IMR-90 (cell line): ENCODE measurements at regions not wholly inside any gene's neighbourhood (a gene's known extent, or its start where the extent isn't known, plus 50 kb on each side); places are given as distances from the start of the nearest gene placed in this dataset.

Experiments used
- ATAC-seq: fragments of 200-7000 bp; cut with Tn5 transposase; 2 replicates; pipeline ENCODE4 v1.9.1; 2020; ENCODE audit warnings: low read depth, mild to moderate bottlenecking, moderate library complexity
- BruUV-seq: library from RNA; stranded (reverse); fragments of 400-500 nt; replicated peaks from 2 replicates; lab custom pipeline; 2021; lab: Mats Ljungman, UMichigan
- CTCF ChIA-PET: fragments of 300-600 bp; formaldehyde crosslinking; extraction: SDS; loops from one replicate; lab custom pipeline; 2021; ENCODE audit warnings: antibody characterized with exemption; lab: Yijun Ruan, JAX
- POLR2A ChIA-PET: fragments of 300-600 bp; sonication (Branson Sonifier 250); formaldehyde crosslinking; loops from one replicate; lab custom pipeline; 2022; ENCODE audit warnings: antibody characterized with exemption; ENCODE audit not compliant: unreplicated experiment; lab: Charles Lee
- DNase-seq: peaks from one replicate; pipeline ENCODE4 v3.0.0; 2013
- H2AFZ ChIP-seq: replicated peaks from 2 replicates; pipeline ENCODE3; 2013; ENCODE audit warnings: low read length, mild to moderate bottlenecking; ENCODE audit not compliant: poor library complexity
- H2AK5ac ChIP-seq: 2 replicates; pipeline ENCODE4 v1.6.1; 2013; ENCODE audit warnings: low read depth, low read length, inconsistent platforms
- H2AK9ac ChIP-seq: replicated peaks from 2 replicates; pipeline ENCODE3; 2013; ENCODE audit warnings: mild to moderate bottlenecking, low read depth, low read length, moderate library complexity; ENCODE audit not compliant: poor library complexity
- H2BK120ac ChIP-seq: 2 replicates; pipeline ENCODE4 v1.6.1; 2013; ENCODE audit warnings: low read depth, low read length, inconsistent platforms
- H2BK15ac ChIP-seq: 3 replicates; pipeline ENCODE4 v1.6.1; 2013; ENCODE audit warnings: low read depth, low read length, inconsistent platforms
- H2BK20ac ChIP-seq: 2 replicates; pipeline ENCODE4 v1.6.1; 2013; ENCODE audit warnings: low read depth, mild to moderate bottlenecking, inconsistent platforms, low read length, moderate library complexity
- H2BK5ac ChIP-seq: 2 replicates; pipeline ENCODE4 v1.6.1; 2013; ENCODE audit warnings: mild to moderate bottlenecking, low read depth, low read length, inconsistent platforms; ENCODE audit not compliant: poor library complexity, severe bottlenecking
- H3K14ac ChIP-seq: replicated peaks from 2 replicates; pipeline ENCODE4 v1.6.1; 2013; ENCODE audit warnings: low read depth, low read length, inconsistent platforms
- H3K18ac ChIP-seq: 2 replicates; pipeline ENCODE4 v1.6.1; 2013; ENCODE audit warnings: low read depth, low read length, control low read depth
- H3K23ac ChIP-seq: 2 replicates; pipeline ENCODE4 v1.6.1; 2013; ENCODE audit warnings: low read depth, low read length, inconsistent platforms
- H3K27ac ChIP-seq: 2 replicates; pipeline ENCODE4 v1.5.1; 2013; ENCODE audit warnings: mild to moderate bottlenecking, control low read depth, low read length; ENCODE audit not compliant: insufficient read depth
- H3K27me3 ChIP-seq: 2 replicates; pipeline ENCODE4 v1.6.1; 2013; ENCODE audit warnings: low read length; ENCODE audit not compliant: control insufficient read depth, insufficient read depth
- H3K36me3 ChIP-seq: 2 replicates; pipeline ENCODE4 v1.6.1; 2013; ENCODE audit warnings: low read length, mixed read lengths; ENCODE audit not compliant: control insufficient read depth, insufficient read depth
- H3K4ac ChIP-seq: 2 replicates; pipeline ENCODE4 v1.6.1; 2013; ENCODE audit warnings: low read depth, low read length, inconsistent platforms
- H3K4me1 ChIP-seq: 2 replicates; pipeline ENCODE4 v1.6.1; 2013; ENCODE audit warnings: low read length, mixed read lengths; ENCODE audit not compliant: control insufficient read depth, insufficient read depth
- H3K4me2 ChIP-seq: 2 replicates; pipeline ENCODE4 v1.6.1; 2013; ENCODE audit warnings: low read depth, mild to moderate bottlenecking, control low read depth, low read length, moderate library complexity
- H3K4me3 ChIP-seq: 2 replicates; pipeline ENCODE4 v1.5.1; 2013; ENCODE audit warnings: low read depth, mild to moderate bottlenecking, control low read depth, low read length, moderate library complexity; ENCODE audit not compliant: insufficient read depth
- H3K56ac ChIP-seq: 2 replicates; pipeline ENCODE4 v1.6.1; 2013; ENCODE audit warnings: low read length, inconsistent platforms; ENCODE audit not compliant: insufficient read depth; ENCODE audit errors: extremely low read depth
- H3K79me1 ChIP-seq, 2 experiments: 2 replicates each; pipeline ENCODE4 v1.6.1; 2013; ENCODE audit warnings: low read length in 2 of 2, inconsistent platforms in 1 of 2, low read depth in 1 of 2
- H3K9ac ChIP-seq: 2 replicates; pipeline ENCODE4 v1.6.1; 2013; ENCODE audit warnings: low read depth, low read length, control low read depth
- H3K9me1 ChIP-seq: 2 replicates; pipeline ENCODE4 v1.6.1; 2013; ENCODE audit warnings: low read length, inconsistent platforms; ENCODE audit not compliant: insufficient read depth
- H3K9me3 ChIP-seq: 2 replicates; pipeline ENCODE4 v1.6.1; 2013; ENCODE audit warnings: low read length; ENCODE audit not compliant: control insufficient read depth, insufficient read depth
- H4K20me1 ChIP-seq: 2 replicates; pipeline ENCODE4 v1.6.1; 2013; ENCODE audit warnings: low read length, inconsistent platforms; ENCODE audit not compliant: insufficient read depth
- H4K5ac ChIP-seq: 2 replicates; pipeline ENCODE4 v1.6.1; 2013; ENCODE audit warnings: mild to moderate bottlenecking, low read depth, low read length, control low read depth
- H4K8ac ChIP-seq, 2 experiments: 2 replicates each; pipeline ENCODE4 v1.6.1; 2013; ENCODE audit warnings: low read depth in 2 of 2, low read length in 2 of 2, control low read depth in 1 of 2, inconsistent platforms in 1 of 2
- H4K91ac ChIP-seq: 2 replicates; pipeline ENCODE4 v1.6.1; 2013; ENCODE audit warnings: low read depth, low read length, inconsistent platforms; ENCODE audit not compliant: insufficient read depth
- BHLHE40 ChIP-seq: fragments of 150-350 bp; IDR thresholded peaks from 2 replicates; pipeline ENCODE4 v1.6.1; 2016; ENCODE audit warnings: mild to moderate bottlenecking, low read depth, low read length
- CEBPB ChIP-seq: IDR thresholded peaks from 2 replicates; pipeline ENCODE4 v1.6.1; 2012; ENCODE audit warnings: low read depth, low read length, improper control_type of control experiment
- CHD1 ChIP-seq: IDR thresholded peaks from 2 replicates; pipeline ENCODE4 v1.6.1; 2012; ENCODE audit warnings: low read depth, low read length, improper control_type of control experiment
- CTCF ChIP-seq: conservative IDR thresholded peaks from 2 replicates; pipeline ENCODE4 v1.5.1; 2012; ENCODE audit warnings: mild to moderate bottlenecking, low read depth, low read length, improper control_type of control experiment
- ELK1 ChIP-seq: fragments of 150-350 bp; IDR thresholded peaks from 2 replicates; pipeline ENCODE4 v1.6.1; 2016; ENCODE audit warnings: low read depth, mild to moderate bottlenecking, low read length, moderate library complexity, borderline replicate concordance
- FOS ChIP-seq: fragments of 150-350 bp; IDR thresholded peaks from 2 replicates; pipeline ENCODE4 v1.6.1; 2016; ENCODE audit warnings: low read depth, low read length
- MAFK ChIP-seq: IDR thresholded peaks from 2 replicates; pipeline ENCODE4 v1.6.1; 2012; ENCODE audit warnings: low read depth, low read length, improper control_type of control experiment
- MAZ ChIP-seq: IDR thresholded peaks from 2 replicates; pipeline ENCODE4 v1.6.1; 2012; ENCODE audit warnings: low read depth, mild to moderate bottlenecking, low read length, improper control_type of control experiment, moderate library complexity, borderline replicate concordance
- MXI1 ChIP-seq: IDR thresholded peaks from 2 replicates; pipeline ENCODE4 v1.6.1; 2012; ENCODE audit warnings: low read depth, mild to moderate bottlenecking, low read length, moderate library complexity, borderline replicate concordance
- NFE2L2 ChIP-seq: fragments of 150-350 bp; IDR thresholded peaks from 2 replicates; pipeline ENCODE4 v1.6.1; 2016; ENCODE audit warnings: low read depth, mild to moderate bottlenecking, low read length
- POLR2A ChIP-seq: IDR thresholded peaks from 2 replicates; pipeline ENCODE4 v1.6.1; 2012; ENCODE audit warnings: mild to moderate bottlenecking, low read depth, low read length
- RAD21 ChIP-seq: IDR thresholded peaks from 2 replicates; pipeline ENCODE4 v1.6.1; 2012; ENCODE audit warnings: low read length, improper control_type of control experiment
- RCOR1 ChIP-seq: IDR thresholded peaks from 2 replicates; pipeline ENCODE4 v1.6.1; 2012; ENCODE audit warnings: mild to moderate bottlenecking, low read length, improper control_type of control experiment; ENCODE audit not compliant: insufficient replicate concordance
- RFX5 ChIP-seq: IDR thresholded peaks from 2 replicates; pipeline ENCODE4 v1.8.0; 2012; ENCODE audit warnings: low read depth, mild to moderate bottlenecking, low read length, moderate library complexity
- SMC3 ChIP-seq: fragments of 150-350 bp; IDR thresholded peaks from 2 replicates; pipeline ENCODE4 v1.6.1; 2016; ENCODE audit warnings: low read depth, mild to moderate bottlenecking, antibody characterized with exemption, low read length, moderate library complexity
- USF2 ChIP-seq: fragments of 150-350 bp; IDR thresholded peaks from 2 replicates; pipeline ENCODE4 v1.6.1; 2017; ENCODE audit warnings: mild to moderate bottlenecking, antibody characterized with exemption, low read length, low read depth
- WGBS, 2 experiments: methylation state at CpG; one replicate each; pipeline versions ENCODE4 v1.1.5 to v1.1.7; 2013; ENCODE audit warnings: missing lambda C conversion rate in 2 of 2; ENCODE audit not compliant: insufficient read length in 1 of 2; ENCODE audit errors: extremely low coverage in 2 of 2; 5-methylcytosine and 5-hydroxymethylcytosine counted together
- dilution Hi-C: fragments of 300-500 bp; cut with HindIII; formaldehyde crosslinking; loops from one replicate; pipeline ENCODE4 v1.14.3; 2018; ENCODE audit warnings: low sequenced_read_pairs; ENCODE audit not compliant: unreplicated experiment
- in situ Hi-C: fragments of 300-500 bp; cut with MboI; formaldehyde crosslinking; loops from 3 replicates; pipeline ENCODE4 v1.14.3; 2019; ENCODE audit warnings: low sequenced_read_pairs, inconsistent platforms, mixed read lengths
- intact Hi-C: fragments of 100-400 bp; cut with micrococcal nuclease; formaldehyde crosslinking; loops from 2 replicates; pipeline ENCODE4 v1.10.0; 2022

- BruUV-seq, result no TSS peak
- ChIA-PET CTCF (no interaction called here), POLR2A (no interaction called here)
- H3K27ac ChIP-seq, result no peak overlapping the region
- ATAC-seq (no peak), DNase-seq (no peak)
- no peaks in the 10 kb centered on the region for H3K4me1 ChIP-seq
- no peak overlapping the region for H3K56ac ChIP-seq
- H3K18ac ChIP-seq, result no peak overlapping the region
- H3K14ac ChIP-seq, result no peak overlapping the region
- H3K79me1 ChIP-seq, result no peaks in the 10 kb centered on the region
- no peak overlapping the region for H3K4me2 ChIP-seq
- H3K36me3 ChIP-seq, result no peaks in the 10 kb centered on the region
- H4K20me1 ChIP-seq, result no peaks in the 10 kb centered on the region
- in situ Hi-C loops, result no loop called here
- peaks cover 45% of the 10 kb centered on the region for H3K9me3 ChIP-seq
- H3K9ac ChIP-seq, result no peak overlapping the region
- no peak overlapping the region for H4K91ac ChIP-seq
- no peak overlapping the region for H4K5ac ChIP-seq
- no peak overlapping the region for H2AFZ ChIP-seq
- dilution Hi-C loops, result no loop called here
- no peaks in the 10 kb centered on the region for H3K9me1 ChIP-seq
- H3K4me3 ChIP-seq, result no peak overlapping the region
- H2AK5ac ChIP-seq, result no peak overlapping the region
- H2BK120ac ChIP-seq, result no peak overlapping the region
- no peak overlapping the region for H4K8ac ChIP-seq
- H3K27me3 ChIP-seq, result no peaks in the 10 kb centered on the region
- WGBS, 2 experiments, result 26% methylated on average over 4 of the region's 9 CpGs; no CpG with 5 or more reads in 1 of the 2 experiments
- no peak overlapping the region for H2AK9ac ChIP-seq
- H2BK20ac ChIP-seq, result no peak overlapping the region
- H3K23ac ChIP-seq, result no peak overlapping the region
- no peak overlapping the region for H2BK15ac ChIP-seq
- intact Hi-C loops, result no loop called here
- H3K4ac ChIP-seq, result no peak overlapping the region
- TF ChIP-seq BHLHE40 (no peak), USF2 (no peak), NFE2L2 (no peak), RCOR1 (no peak), MAZ (no peak), CEBPB (no peak), SMC3 (no peak), MAFK (no peak), RFX5 (no peak), ELK1 (no peak), POLR2A (no peak), CTCF (no peak), RAD21 (no peak), CHD1 (no peak), MXI1 (no peak), FOS (no peak)
- H2BK5ac ChIP-seq, result no peak overlapping the region
Measured at GRCh38 chr7:57215423-57215822, 83.2 kb upstream of the ZNF479 start.
